Left forelimb (tissue), 1 donor: ENCODE measurements at regions not wholly inside any gene's neighbourhood (a gene's known extent, or its start where the extent isn't known, plus 50 kb on each side); places are given as distances from the start of the nearest gene placed in this dataset.

ENCODE experiments used
- DNase-seq: peaks from one replicate; pipeline ENCODE4 v3.0.0-alpha.2; 2018; ENCODE audit warnings: low spot score

- DNase-seq = no peak
These were observed 1249.3 kb downstream of the BRD1 start for GRCh38 chr22:48578138-48579042.

- no peak for DNase-seq
These were observed 1250.0 kb downstream of the BRD1 start for GRCh38 chr22:48577691-48578090.

- no peak for DNase-seq
These were observed 1250.5 kb downstream of the BRD1 start for GRCh38 chr22:48577014-48577690.

GRCh38 chr22:48576333-48577013 lies 1251.2 kb downstream of the BRD1 start:
- DNase-seq = no peak

GRCh38 chr22:48575618-48576332 lies 1251.9 kb downstream of the BRD1 start:
- no peak for DNase-seq

GRCh38 chr22:48574776-48575617 lies 1252.7 kb downstream of the BRD1 start:
- peak; percentile 75 for DNase-seq

- no peak for DNase-seq
These were observed 1253.9 kb downstream of the BRD1 start for GRCh38 chr22:48573766-48574165.

GRCh38 chr22:48572951-48573350 lies 1254.7 kb downstream of the BRD1 start:
- no peak for DNase-seq

GRCh38 chr22:48570912-48571311 lies 1256.8 kb downstream of the BRD1 start:
- no peak for DNase-seq

GRCh38 chr22:48569476-48570233 lies 1258.0 kb downstream of the BRD1 start:
- no peak for DNase-seq

GRCh38 chr22:48568736-48569330 lies 1258.8 kb downstream of the BRD1 start:
- DNase-seq = no peak

GRCh38 chr22:48567213-48567975 lies 1260.3 kb downstream of the BRD1 start:
- DNase-seq = no peak

- no peak for DNase-seq
These were observed 1260.9 kb downstream of the BRD1 start for GRCh38 chr22:48566741-48567140.

- no peak for DNase-seq
These were observed 1261.7 kb downstream of the BRD1 start for GRCh38 chr22:48565901-48566501.

- no peak for DNase-seq
These were observed 1262.7 kb downstream of the BRD1 start for GRCh38 chr22:48564995-48565394.

- no peak for DNase-seq
These were observed 1263.7 kb downstream of the BRD1 start for GRCh38 chr22:48563966-48564330.

- no peak for DNase-seq
These were observed 1264.3 kb downstream of the BRD1 start for GRCh38 chr22:48563118-48563965.

- no peak for DNase-seq
These were observed 1266.0 kb downstream of the BRD1 start for GRCh38 chr22:48561676-48562075.
